Effector memory CD4-positive, alpha-beta T cell (primary cell): ENCODE measurements at regions not wholly inside any gene's neighbourhood (a gene's known extent, or its start where the extent isn't known, plus 50 kb on each side); places are given as distances from the start of the nearest gene placed in this dataset.
"Not testable (repeated sequence)": the region's sequence is repeated elsewhere in the genome, so short reads cannot be mapped to it uniquely, and the experiment has no call there.

Source experiments
- DNase-seq, 3 donors: peaks; one replicate each; pipeline ENCODE4 v3.0.0-alpha.2; 2020
- H3K27ac ChIP-seq: 2 replicates; pipeline ENCODE4 v1.7.0; 2013; ENCODE audit warnings: mild to moderate bottlenecking, low read length, moderate library complexity; ENCODE audit not compliant: insufficient read depth, poor library complexity, severe bottlenecking
- H3K27me3 ChIP-seq: replicated peaks from 2 replicates; pipeline ENCODE4 v1.7.0; 2013; ENCODE audit warnings: mild to moderate bottlenecking, low read length; ENCODE audit not compliant: insufficient read depth, control insufficient read depth, poor library complexity, severe bottlenecking
- H3K36me3 ChIP-seq: 2 replicates; pipeline ENCODE4 v1.7.0; 2013; ENCODE audit warnings: mild to moderate bottlenecking, low read length, moderate library complexity; ENCODE audit not compliant: control insufficient read depth, insufficient read depth
- H3K4me1 ChIP-seq: 2 replicates; pipeline ENCODE4 v1.7.0; 2013; ENCODE audit warnings: low read length, mild to moderate bottlenecking; ENCODE audit not compliant: control insufficient read depth, insufficient read depth, poor library complexity, severe bottlenecking
- H3K4me3 ChIP-seq: 2 replicates; pipeline ENCODE4 v1.7.0; 2013; ENCODE audit warnings: low read length, low read depth, mild to moderate bottlenecking; ENCODE audit not compliant: insufficient read depth, poor library complexity, severe bottlenecking
- H3K9me3 ChIP-seq: 2 replicates; pipeline ENCODE4 v1.7.0; 2013; ENCODE audit warnings: mild to moderate bottlenecking, low read length, moderate library complexity; ENCODE audit not compliant: control insufficient read depth

GRCh38 chr4:28105271-28105859 lies 1244.7 kb downstream of the STIM2 start:
- Histone ChIP-seq H3K9me3 (no peaks in the 10 kb centered on the region), H3K4me3 (no peak overlapping the region), H3K27me3 (no peaks in the 10 kb centered on the region), H3K36me3 (no peaks in the 10 kb centered on the region), H3K27ac (no peak overlapping the region), H3K4me1 (no peaks in the 10 kb centered on the region)
- DNase-seq = no peak

DNA sequence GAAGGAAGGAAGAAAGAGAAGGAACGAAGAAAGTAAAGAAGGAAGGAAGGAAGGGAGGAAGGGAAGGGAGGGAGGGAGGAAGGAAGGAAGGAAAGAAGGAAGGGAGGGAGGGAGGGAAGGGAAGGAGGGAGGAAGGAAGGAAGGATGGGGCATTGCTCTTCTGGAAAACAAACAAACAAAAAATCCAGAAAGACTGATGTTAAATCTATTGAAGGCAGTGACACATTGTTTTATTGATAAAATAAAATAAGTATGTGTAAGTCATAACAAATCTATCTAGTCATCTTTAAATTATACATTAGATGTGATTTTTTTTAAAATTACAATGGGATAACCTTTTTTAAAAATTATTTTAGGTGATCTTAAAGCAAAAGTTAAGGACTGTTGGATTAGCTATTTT lies 1245.5 kb downstream of the STIM2 start:
- Histone ChIP-seq H3K4me1 (no peaks in the 10 kb centered on the region), H3K4me3 (no peak overlapping the region), H3K27me3 (no peaks in the 10 kb centered on the region), H3K36me3 (no peaks in the 10 kb centered on the region), H3K9me3 (no peaks in the 10 kb centered on the region), H3K27ac (no peak overlapping the region)
- DNase-seq = no peak

- Histone ChIP-seq H3K9me3 (no peaks in the 10 kb centered on the region), H3K27me3 (no peaks in the 10 kb centered on the region), H3K36me3 (no peaks in the 10 kb centered on the region), H3K27ac (no peak overlapping the region), H3K4me1 (no peaks in the 10 kb centered on the region), H3K4me3 (no peak overlapping the region)
- no peak for DNase-seq
These were observed 1249.2 kb downstream of the STIM2 start for GRCh38 chr4:28109801-28110200.

GRCh38 chr4:28112691-28113335 lies 1252.2 kb downstream of the STIM2 start:
- not testable (repeated sequence) for H3K9me3 ChIP-seq, H3K4me3 ChIP-seq, H3K27me3 ChIP-seq, DNase-seq, H3K36me3 ChIP-seq, H3K4me1 ChIP-seq, H3K27ac ChIP-seq

- H3K27ac ChIP-seq, H3K4me1 ChIP-seq, H3K27me3 ChIP-seq, DNase-seq, H3K9me3 ChIP-seq, H3K4me3 ChIP-seq, H3K36me3 ChIP-seq: not testable (repeated sequence)
These were observed 1252.9 kb downstream of the STIM2 start for GRCh38 chr4:28113586-28113985.

- not testable (repeated sequence) for H3K4me3 ChIP-seq, H3K27ac ChIP-seq, H3K36me3 ChIP-seq, H3K9me3 ChIP-seq, DNase-seq, H3K27me3 ChIP-seq, H3K4me1 ChIP-seq
These were observed 1256.0 kb downstream of the STIM2 start for GRCh38 chr4:28116526-28117083.

GRCh38 chr4:28117084-28117682 lies 1256.5 kb downstream of the STIM2 start:
- Histone ChIP-seq H3K27me3 (no peaks in the 10 kb centered on the region), H3K4me1 (no peaks in the 10 kb centered on the region), H3K9me3 (no peaks in the 10 kb centered on the region), H3K36me3 (no peaks in the 10 kb centered on the region), H3K27ac (no peak overlapping the region), H3K4me3 (no peak overlapping the region)
- no peak for DNase-seq

DNA sequence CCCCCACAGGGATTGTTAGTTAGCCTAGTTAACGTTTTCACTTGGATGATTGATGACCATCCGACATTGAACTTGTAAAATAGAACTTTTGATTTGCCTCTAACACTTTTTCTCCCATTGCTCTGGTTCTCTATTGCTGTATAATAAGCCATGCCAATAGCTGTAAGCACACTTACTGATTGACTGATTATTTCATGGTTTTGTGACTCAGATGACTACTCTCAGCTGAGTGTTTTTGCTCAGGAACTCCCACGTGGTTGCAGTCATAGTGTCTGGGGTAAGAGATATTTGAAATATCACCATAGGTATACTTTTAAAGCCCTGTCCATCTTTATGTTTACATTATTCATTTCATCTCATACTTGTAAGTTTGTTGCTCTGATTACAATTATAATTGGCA lies 1285.5 kb downstream of the STIM2 start:
- no peaks in the 10 kb centered on the region for H3K36me3 ChIP-seq
- H3K9me3 ChIP-seq = no peaks in the 10 kb centered on the region

GRCh38 chr4:28148221-28148620 lies 1287.6 kb downstream of the STIM2 start:
- no peaks in the 10 kb centered on the region for H3K36me3 ChIP-seq
- DNase-seq = no peak
- H3K4me1 ChIP-seq = no peaks in the 10 kb centered on the region
- no peak overlapping the region for H3K27ac ChIP-seq
- no peak overlapping the region for H3K4me3 ChIP-seq
- no peaks in the 10 kb centered on the region for H3K27me3 ChIP-seq
- H3K9me3 ChIP-seq = no peaks in the 10 kb centered on the region

More for the DNA sequence above, 1285.5 kb downstream of the STIM2 start:
- H3K27ac ChIP-seq = no peak overlapping the region
- H3K4me3 ChIP-seq = no peak overlapping the region
- DNase-seq = no peak
- no peaks in the 10 kb centered on the region for H3K4me1 ChIP-seq
- H3K27me3 ChIP-seq = no peaks in the 10 kb centered on the region

DNA sequence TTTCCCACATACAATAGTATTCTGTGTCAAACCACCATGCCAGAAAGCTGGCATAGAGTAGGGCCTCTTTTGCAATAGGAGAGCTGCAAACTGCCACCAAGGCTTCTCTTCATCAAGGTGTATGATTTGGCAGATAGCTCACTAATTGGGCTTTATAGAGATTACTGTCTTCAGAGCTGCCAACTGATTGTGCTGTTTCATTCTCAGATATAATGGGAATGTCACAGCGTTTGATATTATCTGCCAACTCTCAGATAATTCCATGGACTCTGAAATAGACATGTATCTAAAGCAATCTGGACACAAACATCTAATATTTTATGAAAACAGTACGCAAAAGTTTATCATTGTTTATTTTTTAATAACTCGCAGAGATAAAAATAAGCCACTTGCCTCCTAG lies 1289.1 kb downstream of the STIM2 start:
- Histone ChIP-seq H3K4me3 (no peak overlapping the region), H3K27ac (no peak overlapping the region), H3K36me3 (no peaks in the 10 kb centered on the region), H3K4me1 (no peaks in the 10 kb centered on the region), H3K27me3 (no peaks in the 10 kb centered on the region), H3K9me3 (no peaks in the 10 kb centered on the region)
- DNase-seq = no peak
